PFSK-1 (cell line): ENCODE measurements at regions not wholly inside any gene's neighbourhood (a gene's known extent, or its start where the extent isn't known, plus 50 kb on each side); places are given as distances from the start of the nearest gene placed in this dataset.

Experiments
- FOXP2 ChIP-seq: optimal IDR thresholded peaks from 2 replicates; pipeline ENCODE3; 2011; ENCODE audit warnings: borderline replicate concordance, control low read depth, inconsistent platforms; ENCODE audit not compliant: insufficient read depth; ENCODE audit errors: extremely low read length, extremely low read depth
- POLR2AphosphoS5 ChIP-seq: IDR thresholded peaks from 2 replicates; pipeline ENCODE4 v1.6.1; 2012; ENCODE audit warnings: low read depth, mild to moderate bottlenecking, control low read depth, low read length, moderate library complexity
- REST ChIP-seq, 2 experiments: IDR thresholded peaks; 2 replicates each; pipeline versions ENCODE4 v1.6.1 to v1.8.0; 2011 to 2012; ENCODE audit warnings: low read depth in 2 of 2, low read length in 2 of 2, control low read depth in 1 of 2, inconsistent platforms in 1 of 2, mild to moderate bottlenecking in 1 of 2, moderate library complexity in 1 of 2; ENCODE audit not compliant: insufficient read depth in 1 of 2
- SIN3A ChIP-seq: IDR thresholded peaks from 2 replicates; pipeline ENCODE4 v1.6.1; 2012; ENCODE audit warnings: mild to moderate bottlenecking, low read length, moderate library complexity, borderline replicate concordance; ENCODE audit not compliant: insufficient read depth
- TAF1 ChIP-seq: IDR thresholded peaks from 2 replicates; pipeline ENCODE4 v1.6.1; 2012; ENCODE audit warnings: low read length, control low read depth, borderline replicate concordance; ENCODE audit not compliant: insufficient read depth

DNA sequence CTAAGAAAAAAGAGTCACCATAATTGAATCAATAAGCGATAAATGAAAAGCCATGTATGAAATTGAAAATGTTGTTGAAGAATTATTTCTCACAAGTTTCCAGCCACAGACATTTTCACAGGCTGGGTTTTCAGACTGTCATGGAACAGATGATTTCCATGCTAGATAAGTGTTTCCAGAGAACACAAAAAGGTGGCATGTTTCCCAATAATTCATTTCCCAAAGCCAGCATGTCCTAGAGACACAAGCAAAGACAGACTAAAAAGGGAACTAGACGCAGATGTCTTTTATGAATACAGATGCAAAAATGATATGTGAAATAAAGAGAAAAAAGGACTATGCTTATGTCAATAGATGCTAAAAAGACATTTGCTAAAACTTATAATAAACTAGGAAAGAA lies 255.1 kb downstream of the EIPR1 start:
- TF ChIP-seq FOXP2 (no peak), TAF1 (no peak), REST (IDR thresholded peaks at IDR 0.05; ENCODE audit: insufficient read depth in 1 of 2, low read depth in 2 of 2, low read length in 2 of 2) (no peak), POLR2AphosphoS5 (no peak), SIN3A (no peak)

GRCh38 chr2:3121601-3122000 lies 256.0 kb downstream of the EIPR1 start:
- TF ChIP-seq TAF1 (no peak), REST (IDR thresholded peaks at IDR 0.05; ENCODE audit: insufficient read depth in 1 of 2, low read depth in 2 of 2, low read length in 2 of 2) (no peak), SIN3A (no peak), POLR2AphosphoS5 (no peak), FOXP2 (no peak)

DNA sequence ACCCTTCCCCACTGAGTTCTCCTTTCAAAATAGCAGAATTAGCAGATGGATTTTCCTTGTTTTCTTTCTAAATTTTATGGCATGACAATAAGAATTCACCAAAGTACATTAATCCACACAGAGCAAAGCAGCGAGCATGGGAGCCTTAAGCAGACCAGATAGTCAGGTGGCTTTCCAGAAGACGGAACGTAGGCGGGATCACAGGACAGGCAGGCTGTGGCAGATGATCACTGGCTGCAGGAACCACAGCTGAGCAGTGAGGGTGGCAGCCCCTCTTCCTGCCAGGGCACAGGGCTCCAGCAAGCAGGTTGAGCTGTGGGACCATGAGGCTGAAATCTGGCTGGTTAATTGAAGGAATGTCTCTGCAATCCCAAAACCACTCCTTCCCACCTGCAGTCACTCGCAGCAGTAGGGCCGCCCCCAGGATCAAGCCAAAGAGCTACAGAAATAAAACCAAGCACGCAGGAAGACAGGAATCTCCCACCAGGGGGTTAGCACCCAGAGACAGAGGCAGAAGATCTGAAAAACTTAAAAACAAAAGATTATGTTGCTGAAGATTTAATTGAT lies 259.9 kb downstream of the EIPR1 start:
- TF ChIP-seq FOXP2 (no peak), TAF1 (no peak), SIN3A (no peak), POLR2AphosphoS5 (no peak), REST (IDR thresholded peaks at IDR 0.05; ENCODE audit: insufficient read depth in 1 of 2, low read depth in 2 of 2, low read length in 2 of 2) (no peak)

DNA sequence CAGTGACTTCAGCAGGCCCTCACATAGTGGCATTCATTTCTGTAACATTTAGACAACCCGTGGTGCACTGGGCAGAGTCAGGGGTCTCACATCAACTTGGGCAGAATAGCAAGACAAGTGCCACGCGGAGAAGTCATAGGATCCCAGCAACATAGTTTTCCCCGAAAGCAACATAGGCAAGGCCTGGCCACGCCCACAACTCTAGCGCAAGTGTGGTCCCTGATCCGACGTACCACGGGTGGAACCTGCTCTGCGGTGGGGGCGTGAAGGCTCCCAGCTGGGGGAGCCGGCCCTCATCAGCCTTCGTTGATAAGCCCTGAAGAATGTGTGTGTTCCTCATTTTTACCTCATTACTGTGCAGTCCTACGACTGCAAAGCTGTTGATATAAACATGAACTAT lies 261.2 kb downstream of the EIPR1 start:
- TF ChIP-seq TAF1 (no peak), REST (IDR thresholded peaks at IDR 0.05; ENCODE audit: insufficient read depth in 1 of 2, low read depth in 2 of 2, low read length in 2 of 2) (no peak), POLR2AphosphoS5 (no peak), FOXP2 (no peak), SIN3A (no peak)
